ENCODE measurements at regions not wholly inside any gene's neighbourhood (a gene's known extent, or its start where the extent isn't known, plus 50 kb on each side); places are given as distances from the start of the nearest gene placed in this dataset.
A peak's percentile ranks its signal among the peaks of the same experiment; 100 is the strongest.

DNA sequence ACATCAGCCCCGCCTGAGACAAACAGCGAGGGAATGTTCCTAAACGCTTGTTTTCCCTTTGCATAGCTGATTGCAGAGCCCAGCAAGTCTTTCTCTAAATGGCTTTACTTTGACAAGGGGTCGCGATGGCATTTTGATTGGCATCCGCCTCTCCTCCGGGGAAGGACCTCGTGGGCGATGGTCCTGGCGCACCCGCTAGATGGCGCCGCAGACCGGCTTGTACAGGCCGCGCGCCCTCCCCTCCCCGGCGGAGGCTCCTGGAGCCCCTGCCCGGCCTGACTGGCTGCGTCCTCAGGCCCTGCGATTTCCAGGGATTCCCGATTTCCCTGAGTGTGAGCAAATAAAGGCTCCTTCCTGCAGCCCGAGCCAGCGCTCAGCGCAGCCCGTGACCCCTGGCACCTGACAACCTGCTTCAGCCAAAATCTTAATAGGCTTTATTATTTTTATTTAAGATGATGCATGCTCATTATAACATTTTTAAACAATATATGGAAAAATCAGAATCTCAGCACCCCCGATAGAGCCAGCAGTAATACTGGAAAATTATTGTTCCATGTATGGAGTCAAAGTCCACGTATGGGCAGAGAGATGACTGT is 468.3 kb downstream of the AACS start:
- no peak overlapping the region for H3K4me2 ChIP-seq (ENCODE audit: low read length)
- CTCF ChIA-PET, result no interaction called here
- H3K4me3 ChIP-seq (ENCODE audit: low read length), result no peak overlapping the region
- ATAC-seq (peak; percentile 83), DNase-seq (peak; percentile 51)
- H3K27me3 ChIP-seq (ENCODE audit: low read length), result peaks cover 63% of the 10 kb centered on the region
- H3K79me2 ChIP-seq (ENCODE audit: low read length), result no peaks in the 10 kb centered on the region
- no peaks in the 10 kb centered on the region for H3F3A ChIP-seq (ENCODE audit: low read length, unreplicated experiment)
- no peaks in the 10 kb centered on the region for H3K4me1 ChIP-seq (ENCODE audit: insufficient read depth, low read length)
- H3K9me2 ChIP-seq (replicated peaks; ENCODE audit: low read length), result no peaks in the 10 kb centered on the region
- intact Hi-C loops (cut with micrococcal nuclease), result loop anchor here (5.0 kb wide), 1 partner anchor 1339 kb away; no protein-coding TSS in a partner anchor
- H2AFZ ChIP-seq (ENCODE audit: low read length), result no peak overlapping the region
- H3K27ac ChIP-seq (ENCODE audit: low read length), result no peak overlapping the region
- no peaks in the 10 kb centered on the region for H3K36me3 ChIP-seq (ENCODE audit: low read depth, low read length)
- POLR2A ChIA-PET (ENCODE audit: unreplicated experiment), result no interaction called here
- no peak overlapping the region for H3K9ac ChIP-seq (ENCODE audit: low read length)
- TF ChIP-seq CTCF (conservative IDR thresholded peaks at IDR 0.05; ENCODE audit: low read depth, low read length) (peak; percentile 85), EZH2 (IDR thresholded peaks at IDR 0.05; ENCODE audit: low read length, unreplicated experiment) (no peak)
- H3K9me3 ChIP-seq (ENCODE audit: low read length), result no peaks in the 10 kb centered on the region
- H4K20me1 ChIP-seq (ENCODE audit: low read length), result no peaks in the 10 kb centered on the region
- no TSS peak for BruUV-seq (replicated peaks)

DNA sequence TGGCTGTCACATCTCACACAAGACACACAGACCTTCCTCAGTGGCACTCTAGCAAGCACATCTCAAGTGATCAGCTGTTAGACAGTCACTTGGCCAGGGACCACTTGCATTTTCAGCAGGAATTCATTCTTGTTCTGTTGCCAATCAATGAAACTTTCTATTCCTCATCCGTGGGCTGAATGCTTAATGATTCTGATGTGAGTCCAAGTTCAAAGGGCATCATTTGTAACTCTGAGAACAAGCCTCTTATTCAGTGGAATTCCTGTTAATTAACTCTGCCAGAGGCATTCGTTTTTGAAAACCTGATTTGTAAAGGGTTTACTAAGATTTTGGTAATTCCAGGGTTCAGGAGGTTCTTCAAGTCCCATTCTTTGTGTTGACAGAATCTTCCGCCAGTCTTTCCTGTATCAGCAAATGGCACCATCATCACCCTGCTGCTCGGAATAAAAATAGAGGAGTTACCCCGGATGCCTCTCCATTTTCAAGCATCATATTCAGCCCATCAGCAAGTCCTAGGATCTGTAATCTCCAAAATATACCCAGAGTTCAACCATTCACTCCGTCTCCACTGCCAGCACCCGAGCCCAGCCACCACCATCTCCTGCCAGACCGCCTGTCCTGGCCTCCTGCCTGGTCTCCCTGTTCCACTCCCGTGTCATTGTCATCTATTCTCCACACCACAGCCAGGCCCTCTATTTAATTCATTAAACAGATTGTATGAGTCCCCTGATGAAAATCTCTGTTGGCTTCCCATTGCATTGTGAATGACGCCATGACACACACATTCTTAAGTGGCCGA is 473.4 kb downstream of the AACS start:
- no TSS peak for BruUV-seq (replicated peaks)
- TF ChIP-seq CTCF (conservative IDR thresholded peaks at IDR 0.05; ENCODE audit: low read depth, low read length) (no peak), EZH2 (IDR thresholded peaks at IDR 0.05; ENCODE audit: low read length, unreplicated experiment) (no peak), EZH2phosphoT487 (IDR thresholded peaks at IDR 0.05; ENCODE audit: borderline replicate concordance, low read length) (no peak)
- Histone ChIP-seq H3K4me2 (ENCODE audit: low read length) (no peak overlapping the region), H3K27ac (ENCODE audit: low read length) (no peak overlapping the region), H3K36me3 (ENCODE audit: low read depth, low read length) (no peaks in the 10 kb centered on the region), H3K4me1 (ENCODE audit: insufficient read depth, low read length) (no peaks in the 10 kb centered on the region), H3K4me3 (ENCODE audit: low read length) (no peak overlapping the region), H3K79me2 (ENCODE audit: low read length) (no peaks in the 10 kb centered on the region), H2AFZ (ENCODE audit: low read length) (no peak overlapping the region), H3K9me2 (replicated peaks; ENCODE audit: low read length) (no peaks in the 10 kb centered on the region), H3K27me3 (ENCODE audit: low read length) (peaks cover 28% of the 10 kb centered on the region), H3K9me3 (ENCODE audit: low read length) (no peaks in the 10 kb centered on the region), H3K9ac (ENCODE audit: low read length) (no peak overlapping the region), H3F3A (ENCODE audit: low read length, unreplicated experiment) (no peaks in the 10 kb centered on the region), H4K20me1 (ENCODE audit: low read length) (no peaks in the 10 kb centered on the region)
- CTCF ChIA-PET, result no interaction called here
- POLR2A ChIA-PET (ENCODE audit: unreplicated experiment), result no interaction called here
- ATAC-seq (no peak), DNase-seq (no peak)
- intact Hi-C loops (cut with micrococcal nuclease), result no loop called here

GRCh38 chr12:125540580-125541204 is 475.5 kb downstream of the AACS start:
- Histone ChIP-seq H3K27ac (ENCODE audit: low read length) (no peak overlapping the region), H3K9me3 (ENCODE audit: low read length) (no peaks in the 10 kb centered on the region), H3K9me2 (replicated peaks; ENCODE audit: low read length) (no peaks in the 10 kb centered on the region), H3K9ac (ENCODE audit: low read length) (no peak overlapping the region), H3K4me1 (ENCODE audit: insufficient read depth, low read length) (no peaks in the 10 kb centered on the region), H3K79me2 (ENCODE audit: low read length) (no peaks in the 10 kb centered on the region), H3F3A (ENCODE audit: low read length, unreplicated experiment) (no peaks in the 10 kb centered on the region), H3K36me3 (ENCODE audit: low read depth, low read length) (no peaks in the 10 kb centered on the region), H3K4me3 (ENCODE audit: low read length) (no peak overlapping the region), H4K20me1 (ENCODE audit: low read length) (no peaks in the 10 kb centered on the region), H3K27me3 (ENCODE audit: low read length) (peaks cover 20% of the 10 kb centered on the region), H3K4me2 (ENCODE audit: low read length) (no peak overlapping the region), H2AFZ (ENCODE audit: low read length) (no peak overlapping the region)
- ChIA-PET CTCF (no interaction called here), POLR2A (ENCODE audit: unreplicated experiment) (no interaction called here)
- intact Hi-C loops (cut with micrococcal nuclease), result no loop called here
- ATAC-seq (no peak), DNase-seq (no peak)
- no TSS peak for BruUV-seq (replicated peaks)
- TF ChIP-seq EZH2phosphoT487 (IDR thresholded peaks at IDR 0.05; ENCODE audit: borderline replicate concordance, low read length) (no peak), CTCF (conservative IDR thresholded peaks at IDR 0.05; ENCODE audit: low read depth, low read length) (no peak), EZH2 (IDR thresholded peaks at IDR 0.05; ENCODE audit: low read length, unreplicated experiment) (no peak)

Measured in PC-3 (cell line).